Lower leg skin (tissue), 3 donors: ENCODE measurements at regions not wholly inside any gene's neighbourhood (a gene's known extent, or its start where the extent isn't known, plus 50 kb on each side); places are given as distances from the start of the nearest gene placed in this dataset.

Experiments used
- POLR2A ChIP-seq, 2 donors: fragments of 450-650 bp; IDR thresholded peaks; one replicate each; pipeline ENCODE4 v1.6.1; 2016 to 2017; ENCODE audit warnings: antibody characterized with exemption in 2 of 2, mild to moderate bottlenecking in 1 of 2, moderate library complexity in 1 of 2
- TF ChIP-seq, protein P1 (sequence below), 3 donors: fragments of 450-650 bp; IDR thresholded peaks; one replicate each; pipeline ENCODE4 v1.5.1; 2016; ENCODE audit warnings: antibody characterized with exemption in 3 of 3, mild to moderate bottlenecking in 3 of 3, moderate library complexity in 2 of 3

DNA sequence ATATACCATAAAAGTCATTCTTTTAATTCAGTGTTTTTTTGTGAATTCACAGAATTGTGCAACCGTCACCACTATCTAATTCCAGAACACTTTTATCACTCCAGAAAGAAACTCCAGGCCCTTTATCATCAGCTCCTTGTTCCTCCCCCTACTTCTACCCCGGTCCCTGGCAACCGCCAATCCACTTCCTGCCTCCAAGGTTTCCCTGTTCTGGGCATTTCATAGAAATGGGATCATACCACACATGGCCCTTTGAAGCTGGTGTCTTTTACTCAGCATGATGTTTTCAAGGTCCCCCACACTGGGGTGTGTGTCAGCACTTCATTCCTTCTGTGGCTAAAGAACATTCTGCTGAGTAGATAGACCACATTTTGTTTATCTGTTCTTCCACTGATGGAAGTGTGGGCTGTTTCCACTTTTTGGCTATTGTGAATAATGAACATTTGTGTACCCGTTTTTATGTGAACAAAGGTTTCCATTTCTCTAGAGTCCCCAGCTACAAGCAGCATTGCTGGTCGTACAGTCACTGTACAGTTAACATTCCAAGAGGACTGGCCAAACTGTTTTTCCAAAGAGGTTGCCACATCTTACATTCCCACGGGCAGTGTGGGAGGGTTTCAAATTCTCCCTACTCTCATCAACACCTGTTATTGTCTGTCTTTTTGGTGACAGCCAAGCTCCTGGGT is 75.8 kb upstream of the ZNF469 start:
- TF ChIP-seq, protein P1, sequence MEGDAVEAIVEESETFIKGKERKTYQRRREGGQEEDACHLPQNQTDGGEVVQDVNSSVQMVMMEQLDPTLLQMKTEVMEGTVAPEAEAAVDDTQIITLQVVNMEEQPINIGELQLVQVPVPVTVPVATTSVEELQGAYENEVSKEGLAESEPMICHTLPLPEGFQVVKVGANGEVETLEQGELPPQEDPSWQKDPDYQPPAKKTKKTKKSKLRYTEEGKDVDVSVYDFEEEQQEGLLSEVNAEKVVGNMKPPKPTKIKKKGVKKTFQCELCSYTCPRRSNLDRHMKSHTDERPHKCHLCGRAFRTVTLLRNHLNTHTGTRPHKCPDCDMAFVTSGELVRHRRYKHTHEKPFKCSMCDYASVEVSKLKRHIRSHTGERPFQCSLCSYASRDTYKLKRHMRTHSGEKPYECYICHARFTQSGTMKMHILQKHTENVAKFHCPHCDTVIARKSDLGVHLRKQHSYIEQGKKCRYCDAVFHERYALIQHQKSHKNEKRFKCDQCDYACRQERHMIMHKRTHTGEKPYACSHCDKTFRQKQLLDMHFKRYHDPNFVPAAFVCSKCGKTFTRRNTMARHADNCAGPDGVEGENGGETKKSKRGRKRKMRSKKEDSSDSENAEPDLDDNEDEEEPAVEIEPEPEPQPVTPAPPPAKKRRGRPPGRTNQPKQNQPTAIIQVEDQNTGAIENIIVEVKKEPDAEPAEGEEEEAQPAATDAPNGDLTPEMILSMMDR (IDR thresholded peaks at IDR 0.05): no peak
- no peak for TF ChIP-seq POLR2A (IDR thresholded peaks at IDR 0.05)
